ENCODE measurements at regions not wholly inside any gene's neighbourhood (a gene's known extent, or its start where the extent isn't known, plus 50 kb on each side); places are given as distances from the start of the nearest gene placed in this dataset.

- no peak for DNase-seq
- H3K9me3 ChIP-seq = no peaks in the 10 kb centered on the region
- no peak overlapping the region for H3K27ac ChIP-seq
- no peaks in the 10 kb centered on the region for H3K36me3 ChIP-seq
- TF ChIP-seq EP300 (IDR thresholded peaks at IDR 0.05) = no peak
- TF ChIP-seq POLR2AphosphoS5 (IDR thresholded peaks at IDR 0.05) = no peak
- no peak for TF ChIP-seq POLR2A (IDR thresholded peaks at IDR 0.05)
- TF ChIP-seq CTCF (IDR thresholded peaks at IDR 0.05) = no peak
- no peaks in the 10 kb centered on the region for H3K27me3 ChIP-seq
- no peak overlapping the region for H3K4me3 ChIP-seq
- intact Hi-C loops (cut with DNase I) = no loop called here
- no peaks in the 10 kb centered on the region for H3K4me1 ChIP-seq
Observed at GRCh38 chr20:24064915-24065314, 76.3 kb upstream of the GGTLC1 start.

- Histone ChIP-seq H3K27me3 (no peaks in the 10 kb centered on the region), H3K9me3 (no peaks in the 10 kb centered on the region), H3K36me3 (no peaks in the 10 kb centered on the region), H3K27ac (no peak overlapping the region), H3K4me3 (no peak overlapping the region), H3K4me1 (no peaks in the 10 kb centered on the region)
- no peak for DNase-seq
- WGBS, 2 donors = 92 to 94% methylated on average over 4 of the region's 4 CpGs
- TF ChIP-seq CTCF (IDR thresholded peaks at IDR 0.05) (no peak), POLR2AphosphoS5 (IDR thresholded peaks at IDR 0.05) (no peak), POLR2A (IDR thresholded peaks at IDR 0.05) (no peak), EP300 (IDR thresholded peaks at IDR 0.05) (no peak)
- intact Hi-C loops (cut with DNase I) = no loop called here
Observed at GRCh38 chr20:24064092-24064491, 75.5 kb upstream of the GGTLC1 start.

- H3K27ac ChIP-seq = no peak overlapping the region
- WGBS, 2 donors = 80 to 90% methylated on average over 5 of the region's 5 CpGs
- no peaks in the 10 kb centered on the region for H3K4me1 ChIP-seq
- TF ChIP-seq POLR2A (IDR thresholded peaks at IDR 0.05) (no peak), EP300 (IDR thresholded peaks at IDR 0.05) (no peak), POLR2AphosphoS5 (IDR thresholded peaks at IDR 0.05) (no peak), CTCF (IDR thresholded peaks at IDR 0.05) (no peak)
- no peak overlapping the region for H3K4me3 ChIP-seq
- no peak for DNase-seq
- H3K27me3 ChIP-seq = no peaks in the 10 kb centered on the region
- intact Hi-C loops (cut with DNase I) = no loop called here
- no peaks in the 10 kb centered on the region for H3K36me3 ChIP-seq
- no peaks in the 10 kb centered on the region for H3K9me3 ChIP-seq
Observed at GRCh38 chr20:24063100-24063499, 74.5 kb upstream of the GGTLC1 start.

- intact Hi-C loops (cut with DNase I) = no loop called here
- TF ChIP-seq POLR2A (IDR thresholded peaks at IDR 0.05) (no peak), POLR2AphosphoS5 (IDR thresholded peaks at IDR 0.05) (no peak), CTCF (IDR thresholded peaks at IDR 0.05) (no peak), EP300 (IDR thresholded peaks at IDR 0.05) (no peak)
- H3K4me1 ChIP-seq = no peaks in the 10 kb centered on the region
- no peaks in the 10 kb centered on the region for H3K27me3 ChIP-seq
- H3K9me3 ChIP-seq = no peaks in the 10 kb centered on the region
- H3K27ac ChIP-seq = no peak overlapping the region
- H3K36me3 ChIP-seq = no peaks in the 10 kb centered on the region
- H3K4me3 ChIP-seq = no peak overlapping the region
- DNase-seq = no peak
- WGBS, 2 donors = 61 to 71% methylated on average over 13 of the region's 13 CpGs
Observed at GRCh38 chr20:24060851-24061590, 72.4 kb upstream of the GGTLC1 start.

- intact Hi-C loops (cut with DNase I) = no loop called here
- Histone ChIP-seq H3K36me3 (no peaks in the 10 kb centered on the region), H3K9me3 (no peaks in the 10 kb centered on the region), H3K27ac (no peak overlapping the region), H3K4me1 (no peaks in the 10 kb centered on the region), H3K4me3 (no peak overlapping the region), H3K27me3 (no peaks in the 10 kb centered on the region)
- no peak for TF ChIP-seq EP300 (IDR thresholded peaks at IDR 0.05)
- no peak for TF ChIP-seq POLR2AphosphoS5 (IDR thresholded peaks at IDR 0.05)
- TF ChIP-seq POLR2A (IDR thresholded peaks at IDR 0.05) = no peak
- TF ChIP-seq CTCF (IDR thresholded peaks at IDR 0.05) = no peak
- DNase-seq = no peak
- 90 to 93% methylated on average over 5 of the region's 5 CpGs for WGBS, 2 donors
Observed at GRCh38 chr20:24059174-24059573, 70.6 kb upstream of the GGTLC1 start.

Measured in sigmoid colon (tissue), 6 donors.